WTC11 (cell line): ENCODE measurements at regions not wholly inside any gene's neighbourhood (a gene's known extent, or its start where the extent isn't known, plus 50 kb on each side); places are given as distances from the start of the nearest gene placed in this dataset.

Experiments
- ATAC-seq: fragments of 200-7000 bp; cut with Tn5 transposase; 2 replicates; pipeline ENCODE4 v1.10.0; 2021; ENCODE audit warnings: mild to moderate bottlenecking, moderate library complexity
- CTCF ChIA-PET: fragments of 300-600 bp; sonication (Branson Sonifier 250); formaldehyde crosslinking; loops from one replicate; lab custom pipeline; 2021; ENCODE audit warnings: antibody characterized with exemption; lab: Charles Lee
- POLR2A ChIA-PET: fragments of 350-600 bp; sonication (Branson Sonifier 250); formaldehyde crosslinking; loops from one replicate; lab custom pipeline; 2021; ENCODE audit warnings: antibody characterized with exemption; lab: Charles Lee
- DNase-seq: peaks from one replicate; pipeline ENCODE4 v3.0.0; 2021; ENCODE audit warnings: low spot score
- H3K27ac Mint-ChIP-seq: 2 replicates; pipeline ENCODE4 v1.8.0; 2021; ENCODE audit warnings: mixed read lengths
- H3K27me3 Mint-ChIP-seq: 2 replicates; pipeline ENCODE4 v1.8.0; 2021; ENCODE audit warnings: low read depth, mild to moderate bottlenecking, moderate library complexity, mixed read lengths
- H3K36me3 Mint-ChIP-seq: 2 replicates; pipeline ENCODE4 v1.8.0; 2021; ENCODE audit warnings: mixed read lengths
- H3K4me1 Mint-ChIP-seq: 2 replicates; pipeline ENCODE4 v1.8.0; 2022; ENCODE audit warnings: mixed read lengths
- H3K4me3 Mint-ChIP-seq: 2 replicates; pipeline ENCODE4 v1.8.0; 2021; ENCODE audit warnings: mild to moderate bottlenecking, moderate library complexity, mixed read lengths
- H3K9me3 Mint-ChIP-seq: 2 replicates; pipeline ENCODE4 v1.8.0; 2021; ENCODE audit warnings: mixed read lengths
- AFF4 ChIP-seq: sonication (generic); formaldehyde crosslinking; IDR thresholded peaks from 2 replicates; pipeline ENCODE4 v1.8.1; 2023; ENCODE audit warnings: mild to moderate bottlenecking, missing genetic modification reagents, borderline replicate concordance
- AR ChIP-seq: fragments of 250-450 bp; sonication (Bioruptor Pico); IDR thresholded peaks from 2 replicates; pipeline ENCODE4 v1.9.0; 2021; ENCODE audit warnings: mild to moderate bottlenecking
- ATF2 ChIP-seq: sonication (generic); formaldehyde crosslinking; IDR thresholded peaks from 2 replicates; pipeline ENCODE4 v1.8.1; 2022; ENCODE audit warnings: low read depth, missing genetic modification reagents, borderline replicate concordance
- CTCF ChIP-seq: fragments of 200-600 bp; IDR thresholded peaks from 2 replicates; pipeline ENCODE4 v1.8.0; 2022; ENCODE audit warnings: antibody characterized with exemption
- FOXK1 ChIP-seq: sonication (generic); formaldehyde crosslinking; IDR thresholded peaks from 2 replicates; pipeline ENCODE4 v1.8.0; 2022; ENCODE audit warnings: mild to moderate bottlenecking, moderate library complexity, missing genetic modification reagents
- FOXP1 ChIP-seq: sonication (generic); formaldehyde crosslinking; IDR thresholded peaks from 2 replicates; pipeline ENCODE4 v1.8.0; 2022; ENCODE audit warnings: missing genetic modification reagents, mild to moderate bottlenecking, moderate library complexity, borderline replicate concordance
- FOXP4 ChIP-seq: sonication (generic); formaldehyde crosslinking; IDR thresholded peaks from 2 replicates; pipeline ENCODE4 v1.8.0; 2022; ENCODE audit warnings: mild to moderate bottlenecking, missing genetic modification reagents
- GABPB1 ChIP-seq: sonication (generic); formaldehyde crosslinking; IDR thresholded peaks from 2 replicates; pipeline ENCODE4 v1.8.1; 2023; ENCODE audit warnings: mild to moderate bottlenecking, missing genetic modification reagents
- NR1H2 ChIP-seq: sonication (generic); formaldehyde crosslinking; IDR thresholded peaks from 2 replicates; pipeline ENCODE4 v1.9.0; 2021; ENCODE audit warnings: mild to moderate bottlenecking, moderate library complexity, missing genetic modification reagents
- PREB ChIP-seq: sonication (generic); formaldehyde crosslinking; IDR thresholded peaks from 2 replicates; pipeline ENCODE4 v1.8.1; 2022; ENCODE audit warnings: mild to moderate bottlenecking, missing genetic modification reagents, moderate library complexity, borderline replicate concordance
- SMAD3 ChIP-seq: sonication (generic); formaldehyde crosslinking; IDR thresholded peaks from 2 replicates; pipeline ENCODE4 v1.8.0; 2022; ENCODE audit warnings: missing genetic modification reagents, mild to moderate bottlenecking, borderline replicate concordance
- USF1 ChIP-seq: sonication (generic); formaldehyde crosslinking; IDR thresholded peaks from 2 replicates; pipeline ENCODE4 v1.8.0; 2022; ENCODE audit warnings: mild to moderate bottlenecking, missing genetic modification reagents
- ZMAT4 ChIP-seq: fragments of 250-450 bp; sonication (Bioruptor Pico); IDR thresholded peaks from 2 replicates; pipeline ENCODE4 v1.9.0; 2021; ENCODE audit warnings: mild to moderate bottlenecking
- ZNF232 ChIP-seq: sonication (generic); formaldehyde crosslinking; IDR thresholded peaks from 2 replicates; pipeline ENCODE4 v1.8.0; 2022; ENCODE audit warnings: mild to moderate bottlenecking, missing genetic modification reagents
- ZNF423 ChIP-seq: fragments of 250-450 bp; sonication (Bioruptor Pico); IDR thresholded peaks from 2 replicates; pipeline ENCODE4 v2.1.2; 2022; ENCODE audit warnings: mild to moderate bottlenecking, moderate library complexity
- ZNF512 ChIP-seq: sonication (generic); formaldehyde crosslinking; IDR thresholded peaks from 2 replicates; pipeline ENCODE4 v1.8.1; 2022; ENCODE audit warnings: missing genetic modification reagents, borderline replicate concordance

- peaks cover 6% of the 10 kb centered on the region; the same call in 1 of the 2 replicates for H3K36me3 Mint-ChIP-seq
- H3K4me3 Mint-ChIP-seq: no peak overlapping the region
- H3K4me1 Mint-ChIP-seq: no peaks in the 10 kb centered on the region
- no peak for DNase-seq
- TF ChIP-seq FOXP4 (CRISPR knock-in tag): no peak
- TF ChIP-seq CTCF: no peak
- TF ChIP-seq ZNF423 (CRISPR knock-in tag): no peak
- no peak for TF ChIP-seq ZNF232 (CRISPR knock-in tag)
- TF ChIP-seq ATF2 (CRISPR knock-in tag): no peak
- no peak for TF ChIP-seq USF1 (CRISPR knock-in tag)
- no peak for TF ChIP-seq SMAD3
- no peak for TF ChIP-seq ZNF512
- TF ChIP-seq AFF4: no peak
- TF ChIP-seq AR (CRISPR knock-in tag): no peak
- TF ChIP-seq FOXP1 (CRISPR knock-in tag): no peak
- TF ChIP-seq FOXK1 (CRISPR knock-in tag): no peak
- TF ChIP-seq ZMAT4 (CRISPR knock-in tag): no peak
- TF ChIP-seq PREB (CRISPR knock-in tag): no peak
- no peak for TF ChIP-seq GABPB1
- no peak for TF ChIP-seq NR1H2
- TF ChIP-seq, all 79 proteins: peak for 0
- Mint-ChIP-seq H3K9me3 (peaks cover 21% of the 10 kb centered on the region), H3K27me3 (peaks cover 7% of the 10 kb centered on the region), H3K27ac (no peak overlapping the region)
- ChIA-PET POLR2A (no interaction called here), CTCF (no interaction called here)
- no peak for ATAC-seq
Measured at GRCh38 chr1:212196355-212196754, 88.9 kb upstream of the PPP2R5A start.
